ENCODE measurements at regions not wholly inside any gene's neighbourhood (a gene's known extent, or its start where the extent isn't known, plus 50 kb on each side); places are given as distances from the start of the nearest gene placed in this dataset.

GRCh38 chr5:5558102-5558501 lies 135.6 kb downstream of the ICE1 start:
- peaks cover 0 to 12% (median 6%) of the 10 kb centered on the region in 11 donors for H3K9me3 Mint-ChIP-seq
- DNase-seq (no peak), ATAC-seq (no peak)
- no peaks in the 10 kb centered on the region for H3K4me1 Mint-ChIP-seq
- peaks cover 3 to 38% (median 27%) of the 10 kb centered on the region in 5 donors for H3K27me3 Mint-ChIP-seq
- no peak overlapping the region for H3K4me3 Mint-ChIP-seq
- no peaks in the 10 kb centered on the region for H3K9me3 ChIP-seq (ENCODE audit: control insufficient read depth in 2 of 3, low read length in 3 of 3)
- H3K36me3 Mint-ChIP-seq: peaks cover 0 to 7% (median 0%) of the 10 kb centered on the region in 5 donors
- intact Hi-C loops (cut with micrococcal nuclease): no loop called here
- no peak overlapping the region for H3K27ac Mint-ChIP-seq
- CTCF ChIA-PET: no interaction called here
- no peak overlapping the region for H3K27ac ChIP-seq (ENCODE audit: low read depth, low read length)
- POLR2A ChIA-PET: no interaction called here
- no peaks in the 10 kb centered on the region for H3K27me3 ChIP-seq (ENCODE audit: control insufficient read depth in 2 of 2, insufficient read depth in 2 of 2, low read length in 2 of 2)
- H3K4me1 ChIP-seq (ENCODE audit: control insufficient read depth in 2 of 2, insufficient read depth in 2 of 2, low read length in 2 of 2): no peaks in the 10 kb centered on the region
- no peak overlapping the region for H3K4me3 ChIP-seq (ENCODE audit: low read length)
- H3K36me3 ChIP-seq (ENCODE audit: control insufficient read depth in 2 of 3, insufficient read depth in 3 of 3, low read length in 3 of 3): no peaks in the 10 kb centered on the region

GRCh38 chr5:5551499-5551898 lies 129.0 kb downstream of the ICE1 start:
- ATAC-seq (no peak), DNase-seq (no peak)
- intact Hi-C loops (cut with micrococcal nuclease): no loop called here
- no peaks in the 10 kb centered on the region for H3K9me3 ChIP-seq (ENCODE audit: control insufficient read depth in 2 of 3, low read length in 3 of 3)
- POLR2A ChIA-PET: no interaction called here
- no peak overlapping the region for H3K27ac ChIP-seq (ENCODE audit: low read depth, low read length)
- H3K36me3 ChIP-seq (ENCODE audit: control insufficient read depth in 2 of 3, insufficient read depth in 3 of 3, low read length in 3 of 3): no peaks in the 10 kb centered on the region
- Mint-ChIP-seq H3K27ac (no peak overlapping the region), H3K36me3 (peaks cover 0 to 7% (median 0%) of the 10 kb centered on the region in 5 donors), H3K4me3 (no peak overlapping the region), H3K27me3 (peaks cover 3 to 35% (median 24%) of the 10 kb centered on the region in 5 donors), H3K4me1 (no peaks in the 10 kb centered on the region), H3K9me3 (peaks cover 0 to 15% (median 11%) of the 10 kb centered on the region in 11 donors)
- CTCF ChIA-PET: no interaction called here
- no peaks in the 10 kb centered on the region for H3K27me3 ChIP-seq (ENCODE audit: control insufficient read depth in 2 of 2, insufficient read depth in 2 of 2, low read length in 2 of 2)
- H3K4me3 ChIP-seq (ENCODE audit: low read length): no peak overlapping the region
- no peaks in the 10 kb centered on the region for H3K4me1 ChIP-seq (ENCODE audit: control insufficient read depth in 2 of 2, insufficient read depth in 2 of 2, low read length in 2 of 2)

GRCh38 chr5:5546408-5546807 lies 123.9 kb downstream of the ICE1 start:
- ChIA-PET CTCF (no interaction called here), POLR2A (no interaction called here)
- H3K27ac Mint-ChIP-seq: no peak overlapping the region
- H3K9me3 Mint-ChIP-seq: peaks cover 0 to 9% (median under 1%) of the 10 kb centered on the region in 11 donors
- Histone ChIP-seq H3K27me3 (ENCODE audit: control insufficient read depth in 2 of 2, insufficient read depth in 2 of 2, low read length in 2 of 2) (no peaks in the 10 kb centered on the region), H3K27ac (ENCODE audit: low read depth, low read length) (no peak overlapping the region), H3K4me3 (ENCODE audit: low read length) (no peak overlapping the region), H3K4me1 (ENCODE audit: control insufficient read depth in 2 of 2, insufficient read depth in 2 of 2, low read length in 2 of 2) (no peaks in the 10 kb centered on the region), H3K9me3 (ENCODE audit: control insufficient read depth in 2 of 3, low read length in 3 of 3) (no peaks in the 10 kb centered on the region), H3K36me3 (ENCODE audit: control insufficient read depth in 2 of 3, insufficient read depth in 3 of 3, low read length in 3 of 3) (no peaks in the 10 kb centered on the region)
- DNase-seq (no peak), ATAC-seq (no peak)
- no peaks in the 10 kb centered on the region for H3K4me1 Mint-ChIP-seq
- peaks cover 6 to 41% (median 33%) of the 10 kb centered on the region in 5 donors for H3K27me3 Mint-ChIP-seq
- H3K4me3 Mint-ChIP-seq: no peak overlapping the region
- H3K36me3 Mint-ChIP-seq: no peaks in the 10 kb centered on the region
- intact Hi-C loops (cut with micrococcal nuclease): no loop called here

GRCh38 chr5:5544094-5544663 lies 121.7 kb downstream of the ICE1 start:
- Mint-ChIP-seq H3K27me3 (peaks cover 6 to 41% (median 33%) of the 10 kb centered on the region in 5 donors), H3K4me3 (no peak overlapping the region), H3K27ac (no peak overlapping the region), H3K9me3 (peaks cover 0 to 10% (median 0%) of the 10 kb centered on the region in 11 donors), H3K4me1 (no peaks in the 10 kb centered on the region), H3K36me3 (no peaks in the 10 kb centered on the region)
- DNase-seq: no peak
- Histone ChIP-seq H3K4me3 (ENCODE audit: low read length) (no peak overlapping the region), H3K27ac (ENCODE audit: low read depth, low read length) (no peak overlapping the region), H3K4me1 (ENCODE audit: control insufficient read depth in 2 of 2, insufficient read depth in 2 of 2, low read length in 2 of 2) (no peaks in the 10 kb centered on the region), H3K27me3 (ENCODE audit: control insufficient read depth in 2 of 2, insufficient read depth in 2 of 2, low read length in 2 of 2) (no peaks in the 10 kb centered on the region), H3K9me3 (ENCODE audit: control insufficient read depth in 2 of 3, low read length in 3 of 3) (no peaks in the 10 kb centered on the region), H3K36me3 (ENCODE audit: control insufficient read depth in 2 of 3, insufficient read depth in 3 of 3, low read length in 3 of 3) (no peaks in the 10 kb centered on the region)
- CTCF ChIA-PET: no interaction called here
- POLR2A ChIA-PET: no interaction called here
- ATAC-seq: no peak
- intact Hi-C loops (cut with micrococcal nuclease): no loop called here

GRCh38 chr5:5542654-5543053 lies 120.2 kb downstream of the ICE1 start:
- Histone ChIP-seq H3K27ac (ENCODE audit: low read depth, low read length) (no peak overlapping the region), H3K9me3 (ENCODE audit: control insufficient read depth in 2 of 3, low read length in 3 of 3) (no peaks in the 10 kb centered on the region), H3K4me1 (ENCODE audit: control insufficient read depth in 2 of 2, insufficient read depth in 2 of 2, low read length in 2 of 2) (no peaks in the 10 kb centered on the region), H3K36me3 (ENCODE audit: control insufficient read depth in 2 of 3, insufficient read depth in 3 of 3, low read length in 3 of 3) (no peaks in the 10 kb centered on the region), H3K4me3 (ENCODE audit: low read length) (no peak overlapping the region), H3K27me3 (ENCODE audit: control insufficient read depth in 2 of 2, insufficient read depth in 2 of 2, low read length in 2 of 2) (no peaks in the 10 kb centered on the region)
- DNase-seq (no peak), ATAC-seq (no peak)
- no peak overlapping the region for H3K27ac Mint-ChIP-seq
- no peak overlapping the region for H3K4me3 Mint-ChIP-seq
- H3K36me3 Mint-ChIP-seq: no peaks in the 10 kb centered on the region
- peaks cover 0 to 3% (median 0%) of the 10 kb centered on the region in 11 donors for H3K9me3 Mint-ChIP-seq
- H3K4me1 Mint-ChIP-seq: no peaks in the 10 kb centered on the region
- ChIA-PET POLR2A (interaction anchor here (0.7 kb wide), 1 partner anchor 18 kb away, joined by 3 read pairs; no protein-coding TSS in a partner anchor), CTCF (no interaction called here)
- peaks cover 3 to 32% (median 26%) of the 10 kb centered on the region in 5 donors for H3K27me3 Mint-ChIP-seq
- intact Hi-C loops (cut with micrococcal nuclease): no loop called here

- peaks cover 0 to 2% (median 0%) of the 10 kb centered on the region in 11 donors for H3K9me3 Mint-ChIP-seq
- no peaks in the 10 kb centered on the region for H3K4me1 Mint-ChIP-seq
- ChIA-PET CTCF (no interaction called here), POLR2A (no interaction called here)
- H3K36me3 ChIP-seq (ENCODE audit: control insufficient read depth in 2 of 3, insufficient read depth in 3 of 3, low read length in 3 of 3): no peaks in the 10 kb centered on the region
- H3K27ac Mint-ChIP-seq: no peak overlapping the region
- H3K27me3 ChIP-seq (ENCODE audit: control insufficient read depth in 2 of 2, insufficient read depth in 2 of 2, low read length in 2 of 2): no peaks in the 10 kb centered on the region
- intact Hi-C loops (cut with micrococcal nuclease): no loop called here
- H3K4me3 ChIP-seq (ENCODE audit: low read length): no peak overlapping the region
- DNase-seq (no peak), ATAC-seq (no peak)
- peaks cover 3 to 23% (median 8%) of the 10 kb centered on the region in 5 donors for H3K27me3 Mint-ChIP-seq
- H3K4me1 ChIP-seq (ENCODE audit: control insufficient read depth in 2 of 2, insufficient read depth in 2 of 2, low read length in 2 of 2): no peaks in the 10 kb centered on the region
- H3K4me3 Mint-ChIP-seq: no peak overlapping the region
- no peak overlapping the region for H3K27ac ChIP-seq (ENCODE audit: low read depth, low read length)
- no peaks in the 10 kb centered on the region for H3K36me3 Mint-ChIP-seq
- H3K9me3 ChIP-seq (ENCODE audit: control insufficient read depth in 2 of 3, low read length in 3 of 3): no peaks in the 10 kb centered on the region
These were observed 117.6 kb downstream of the ICE1 start for GRCh38 chr5:5540065-5540464.

Data from naive thymus-derived CD4-positive, alpha-beta T cell (primary cell).